ENCODE measurements at regions not wholly inside any gene's neighbourhood (a gene's known extent, or its start where the extent isn't known, plus 50 kb on each side); places are given as distances from the start of the nearest gene placed in this dataset.

DNA sequence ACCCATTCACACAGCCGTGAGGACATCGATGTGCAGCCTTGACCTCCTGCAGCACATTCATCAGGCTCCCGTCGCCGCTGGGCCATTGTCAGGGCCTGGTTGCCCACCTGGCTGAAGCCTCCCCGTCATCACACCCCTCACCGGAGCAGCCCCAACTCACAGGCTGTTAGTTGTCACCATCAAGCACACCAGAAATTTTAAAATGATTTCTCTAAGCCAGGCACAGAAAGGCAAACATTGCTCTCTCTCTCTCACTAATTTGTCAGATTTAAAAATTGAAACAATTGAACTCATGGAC, 167.1 kb downstream of the RTP5 start:
- TF ChIP-seq, protein P1, sequence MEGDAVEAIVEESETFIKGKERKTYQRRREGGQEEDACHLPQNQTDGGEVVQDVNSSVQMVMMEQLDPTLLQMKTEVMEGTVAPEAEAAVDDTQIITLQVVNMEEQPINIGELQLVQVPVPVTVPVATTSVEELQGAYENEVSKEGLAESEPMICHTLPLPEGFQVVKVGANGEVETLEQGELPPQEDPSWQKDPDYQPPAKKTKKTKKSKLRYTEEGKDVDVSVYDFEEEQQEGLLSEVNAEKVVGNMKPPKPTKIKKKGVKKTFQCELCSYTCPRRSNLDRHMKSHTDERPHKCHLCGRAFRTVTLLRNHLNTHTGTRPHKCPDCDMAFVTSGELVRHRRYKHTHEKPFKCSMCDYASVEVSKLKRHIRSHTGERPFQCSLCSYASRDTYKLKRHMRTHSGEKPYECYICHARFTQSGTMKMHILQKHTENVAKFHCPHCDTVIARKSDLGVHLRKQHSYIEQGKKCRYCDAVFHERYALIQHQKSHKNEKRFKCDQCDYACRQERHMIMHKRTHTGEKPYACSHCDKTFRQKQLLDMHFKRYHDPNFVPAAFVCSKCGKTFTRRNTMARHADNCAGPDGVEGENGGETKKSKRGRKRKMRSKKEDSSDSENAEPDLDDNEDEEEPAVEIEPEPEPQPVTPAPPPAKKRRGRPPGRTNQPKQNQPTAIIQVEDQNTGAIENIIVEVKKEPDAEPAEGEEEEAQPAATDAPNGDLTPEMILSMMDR (conservative IDR thresholded peaks at IDR 0.05; ENCODE audit: low read length), result no peak
- no peak for TF ChIP-seq EZH2phosphoT487 (IDR thresholded peaks at IDR 0.05; ENCODE audit: borderline replicate concordance, low read depth, low read length)
